MM.1S (cell line): ENCODE measurements at regions not wholly inside any gene's neighbourhood (a gene's known extent, or its start where the extent isn't known, plus 50 kb on each side); places are given as distances from the start of the nearest gene placed in this dataset.

ENCODE experiments used
- CTCF ChIP-seq: fragments of 300-600 bp; sonication (generic); IDR thresholded peaks from 2 replicates; pipeline ENCODE4 v1.5.1; 2016; ENCODE audit warnings: antibody characterized with exemption, low read length, mixed read lengths
- EZH2 ChIP-seq: fragments of 300-600 bp; sonication (generic); optimal IDR thresholded peaks from 2 replicates; pipeline ENCODE3; 2017; ENCODE audit warnings: low read depth, mild to moderate bottlenecking, antibody characterized with exemption, low read length, mixed read lengths

GRCh38 chr2:226077841-226078240, 678.3 kb downstream of the NYAP2 start:
- no peak for TF ChIP-seq CTCF
- TF ChIP-seq EZH2: no peak
